H1 (cell line): ENCODE measurements at regions not wholly inside any gene's neighbourhood (a gene's known extent, or its start where the extent isn't known, plus 50 kb on each side); places are given as distances from the start of the nearest gene placed in this dataset.

Source experiments
- CREB1 ChIP-seq: IDR thresholded peaks from 2 replicates; pipeline ENCODE4 v1.6.1; 2012; ENCODE audit warnings: inconsistent platforms
- CTCF ChIP-seq, 3 experiments: IDR thresholded peaks; 1 replicate in 2 of 3; 2 replicates in 1 of 3; pipeline versions ENCODE4 v1.5.1 to v1.6.1; 2011; ENCODE audit warnings: low read length in 3 of 3, mild to moderate bottlenecking in 3 of 3, inconsistent platforms in 2 of 3, low read depth in 1 of 3, moderate library complexity in 1 of 3; ENCODE audit not compliant: insufficient read depth in 1 of 3; ENCODE audit errors: control extremely low read depth in 1 of 3
- GABPA ChIP-seq: IDR thresholded peaks from 2 replicates; pipeline ENCODE4 v1.6.1; 2011; ENCODE audit warnings: mild to moderate bottlenecking, low read length, moderate library complexity, borderline replicate concordance; ENCODE audit not compliant: insufficient read depth
- JUND ChIP-seq: IDR thresholded peaks from 2 replicates; pipeline ENCODE4 v1.6.1; 2011; ENCODE audit warnings: mild to moderate bottlenecking, improper control_type of control experiment, low read length

GRCh38 chr3:5657106-5657505 is 469.6 kb downstream of the EDEM1 start:
- no peak for TF ChIP-seq CREB1
- TF ChIP-seq GABPA, result no peak
- TF ChIP-seq CTCF (IDR thresholded peaks at IDR 0.05; ENCODE audit: control extremely low read depth in 1 of 3, insufficient read depth in 1 of 3, low read depth in 1 of 3, low read length in 3 of 3), result no peak
- no peak for TF ChIP-seq JUND
